Eye (tissue), 1 donor: ENCODE measurements at regions not wholly inside any gene's neighbourhood (a gene's known extent, or its start where the extent isn't known, plus 50 kb on each side); places are given as distances from the start of the nearest gene placed in this dataset.
"Not testable (repeated sequence)": the region's sequence is repeated elsewhere in the genome, so short reads cannot be mapped to it uniquely, and the experiment has no call there.

Experiments used
- DNase-seq: peaks from one replicate; pipeline ENCODE4 v3.0.0-alpha.2; 2015

GRCh38 chr3:177609613-177610012 is 412.3 kb upstream of the TBL1XR1 start:
- no peak for DNase-seq

- no peak for DNase-seq
Observed at GRCh38 chr3:177610262-177610661, 413.0 kb upstream of the TBL1XR1 start.

- peak; percentile 73 for DNase-seq
Observed at GRCh38 chr3:177610686-177611633, 413.7 kb upstream of the TBL1XR1 start.

- no peak for DNase-seq
Observed at GRCh38 chr3:177611752-177612334, 414.6 kb upstream of the TBL1XR1 start.

- DNase-seq: no peak
Observed at GRCh38 chr3:177613901-177614300, 416.6 kb upstream of the TBL1XR1 start.

DNA sequence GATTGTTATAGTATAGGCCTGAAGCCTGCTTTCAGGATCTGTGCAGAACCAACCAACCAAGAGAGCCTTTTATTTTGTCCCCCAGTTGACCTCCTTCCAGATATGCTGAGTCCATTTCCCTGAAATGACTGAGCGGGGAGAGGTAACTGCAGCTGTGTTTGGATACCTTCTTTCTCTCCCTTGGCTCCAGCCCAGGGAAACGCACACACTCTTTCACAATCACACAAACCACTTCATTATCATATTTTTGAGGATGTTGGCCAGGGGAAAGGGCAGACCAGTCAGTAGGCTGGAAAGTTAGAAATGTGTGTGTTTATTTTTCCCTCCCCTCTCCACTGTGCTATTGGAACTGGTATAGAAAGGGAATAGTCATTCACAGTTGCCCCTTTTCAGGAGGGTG is 417.7 kb upstream of the TBL1XR1 start:
- no peak for DNase-seq

- peak; percentile 74 for DNase-seq
Observed at GRCh38 chr3:177618873-177619733, 421.8 kb upstream of the TBL1XR1 start.

GRCh38 chr3:177620073-177620472 is 422.8 kb upstream of the TBL1XR1 start:
- no peak for DNase-seq

- peak; percentile 46 for DNase-seq
Observed at GRCh38 chr3:177622520-177622919, 425.2 kb upstream of the TBL1XR1 start.

DNA sequence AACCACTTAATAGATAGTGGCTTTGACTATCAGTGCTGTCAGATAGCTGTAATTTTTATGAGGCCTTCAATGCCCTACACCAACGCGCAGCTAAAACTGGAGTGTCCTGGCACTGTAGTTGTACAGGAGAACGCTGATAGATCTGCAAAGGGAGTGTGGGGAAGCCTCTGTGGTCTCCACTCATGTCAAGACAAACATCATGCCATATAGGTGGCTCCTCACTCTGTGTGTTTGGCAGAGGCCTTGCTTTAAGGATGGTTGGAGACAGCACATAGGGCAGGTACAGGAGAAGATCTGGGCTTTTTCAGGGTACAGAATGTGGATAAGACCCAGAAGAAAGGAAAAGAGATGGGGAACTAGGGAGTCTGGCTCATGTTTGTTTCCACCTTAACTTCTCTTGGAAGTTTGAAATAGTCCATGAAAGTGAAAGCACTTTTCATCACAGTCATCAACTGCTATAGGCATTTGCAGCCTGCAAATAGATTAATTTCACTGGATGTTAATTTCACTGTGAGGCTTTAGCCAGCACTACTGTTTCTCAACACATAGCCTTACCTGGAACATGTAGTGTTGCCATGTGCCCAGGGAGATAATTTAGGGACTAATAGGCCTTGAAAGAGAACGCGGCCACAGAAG is 425.8 kb upstream of the TBL1XR1 start:
- no peak for DNase-seq

DNA sequence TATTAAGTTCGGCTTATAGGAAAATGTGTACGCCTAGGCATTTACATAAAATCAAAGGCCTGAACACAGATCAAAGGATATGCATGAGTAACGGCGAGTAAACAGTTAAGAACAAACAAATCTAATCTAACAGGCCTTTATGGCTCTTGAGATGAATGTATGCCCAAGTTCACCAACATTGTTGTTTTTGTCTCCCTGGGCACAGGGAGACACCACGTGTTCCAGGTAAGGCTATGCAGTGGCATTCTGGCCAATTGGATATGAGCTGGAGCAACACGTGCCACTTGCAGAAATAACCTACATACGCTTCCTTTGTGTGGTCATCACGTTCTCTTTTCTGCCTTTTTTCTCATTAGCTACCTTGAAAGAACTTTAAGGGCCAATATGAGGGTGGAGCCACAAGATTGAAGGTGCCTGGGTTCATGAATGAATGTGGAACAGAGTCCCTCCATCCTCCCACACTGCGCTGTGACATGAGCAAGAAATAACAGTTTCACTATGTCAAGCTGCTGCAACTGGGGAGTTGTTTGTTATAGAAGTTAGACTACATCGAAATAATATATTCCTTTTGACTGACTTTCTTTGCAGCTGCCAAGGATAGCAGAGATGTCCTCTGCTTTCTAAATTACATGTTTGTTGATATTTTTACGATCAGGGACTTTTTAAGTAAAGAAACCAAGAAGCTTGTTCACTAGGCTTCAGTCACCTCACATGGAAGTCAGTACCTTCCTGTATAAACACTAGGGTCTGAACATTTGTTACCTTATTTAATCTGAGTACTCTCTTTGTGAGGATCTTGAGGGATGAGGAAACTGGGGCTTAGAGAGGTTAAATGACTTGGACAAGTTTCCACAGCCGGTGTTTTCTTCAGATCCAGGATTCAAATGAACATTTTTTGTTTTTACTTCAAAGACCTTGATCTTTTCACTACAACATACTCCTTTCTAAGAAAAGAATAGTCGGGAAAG is 427.5 kb upstream of the TBL1XR1 start:
- DNase-seq: no peak

- DNase-seq: no peak
Observed at GRCh38 chr3:177626045-177626444, 428.8 kb upstream of the TBL1XR1 start.

DNA sequence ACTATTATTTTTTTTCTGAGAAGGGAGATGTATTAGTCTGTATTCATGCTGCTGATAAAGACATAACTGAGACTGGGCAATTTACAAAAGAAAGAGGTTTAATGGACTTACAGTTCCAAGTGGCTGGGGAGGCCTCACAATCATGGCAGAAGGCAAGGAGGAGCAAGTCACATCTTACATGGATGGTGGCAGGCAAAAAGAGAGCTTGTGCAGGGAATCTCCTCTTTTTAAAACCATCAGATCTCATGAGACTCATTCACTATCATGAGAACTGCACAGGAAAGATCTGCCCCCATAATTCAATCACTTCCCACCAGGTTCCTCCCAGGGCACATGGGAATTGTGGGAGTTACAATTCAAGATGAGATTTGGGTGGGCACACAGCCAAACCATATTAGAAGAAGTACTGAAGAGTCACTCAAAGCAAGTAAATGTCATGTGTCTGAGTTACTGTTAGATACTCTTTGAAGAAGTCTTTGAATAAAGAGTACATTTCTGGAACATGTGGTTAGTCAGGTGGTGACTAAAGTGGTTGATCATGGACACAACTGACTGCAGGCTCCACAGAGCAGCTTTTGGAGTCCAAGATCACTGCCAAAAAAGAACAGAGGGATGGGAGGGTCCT is 430.9 kb upstream of the TBL1XR1 start:
- not testable (repeated sequence) for DNase-seq

DNA sequence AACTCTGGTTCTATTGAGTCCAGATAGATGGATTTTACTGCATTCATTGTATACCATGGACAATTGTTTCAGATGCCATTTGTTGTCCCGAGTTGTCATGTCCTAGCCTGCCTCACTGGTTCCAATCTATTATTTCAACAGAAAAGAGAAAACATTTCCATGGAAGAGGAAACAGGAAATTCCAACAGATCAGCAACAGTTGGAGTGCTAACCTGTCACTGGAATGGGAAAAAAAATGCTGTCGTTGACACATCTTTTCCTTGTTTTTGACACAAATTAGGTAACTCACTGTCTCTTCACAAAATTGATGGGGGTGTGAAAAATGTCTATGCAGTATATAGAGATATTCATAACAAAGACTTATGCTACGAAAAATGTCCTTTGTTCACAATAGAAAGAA is 432.0 kb upstream of the TBL1XR1 start:
- no peak for DNase-seq

GRCh38 chr3:177633671-177634207 is 436.5 kb upstream of the TBL1XR1 start:
- no peak for DNase-seq

- DNase-seq: not testable (repeated sequence)
Observed at GRCh38 chr3:177635601-177636106, 438.4 kb upstream of the TBL1XR1 start.

DNA sequence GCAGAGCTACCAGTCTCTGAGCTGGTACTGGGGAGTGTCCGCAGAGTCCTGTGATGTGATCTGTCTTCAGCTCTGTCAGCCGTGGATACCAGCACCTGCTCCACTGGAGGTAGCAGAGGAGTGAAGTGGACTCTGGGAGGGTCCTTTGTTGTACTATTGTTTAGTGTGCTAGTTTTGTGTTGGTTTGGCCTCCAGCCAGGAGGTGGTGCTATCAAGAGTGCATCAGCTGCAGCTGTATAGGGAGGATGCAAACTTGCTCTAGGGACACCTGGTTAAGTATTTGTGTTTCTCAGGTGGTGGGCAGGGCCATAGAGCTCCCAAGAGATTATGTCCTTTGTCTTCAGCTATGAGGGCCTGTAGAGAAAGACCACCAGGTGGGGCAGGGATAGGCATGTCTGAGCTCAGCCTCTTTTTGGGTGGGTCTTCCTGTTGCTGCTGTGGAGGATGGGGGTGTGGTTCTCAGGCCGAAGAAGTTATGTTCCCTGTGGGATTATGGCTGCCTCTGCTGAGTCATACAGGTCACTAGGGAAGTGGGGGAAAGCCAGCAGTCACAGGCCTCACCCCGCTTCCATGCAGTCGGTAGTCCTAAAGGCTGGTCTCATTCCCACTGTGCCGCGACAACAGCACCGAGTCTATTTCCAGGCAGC is 443.2 kb upstream of the TBL1XR1 start:
- no peak for DNase-seq

GRCh38 chr3:177641206-177641605 is 443.9 kb upstream of the TBL1XR1 start:
- no peak for DNase-seq

DNA sequence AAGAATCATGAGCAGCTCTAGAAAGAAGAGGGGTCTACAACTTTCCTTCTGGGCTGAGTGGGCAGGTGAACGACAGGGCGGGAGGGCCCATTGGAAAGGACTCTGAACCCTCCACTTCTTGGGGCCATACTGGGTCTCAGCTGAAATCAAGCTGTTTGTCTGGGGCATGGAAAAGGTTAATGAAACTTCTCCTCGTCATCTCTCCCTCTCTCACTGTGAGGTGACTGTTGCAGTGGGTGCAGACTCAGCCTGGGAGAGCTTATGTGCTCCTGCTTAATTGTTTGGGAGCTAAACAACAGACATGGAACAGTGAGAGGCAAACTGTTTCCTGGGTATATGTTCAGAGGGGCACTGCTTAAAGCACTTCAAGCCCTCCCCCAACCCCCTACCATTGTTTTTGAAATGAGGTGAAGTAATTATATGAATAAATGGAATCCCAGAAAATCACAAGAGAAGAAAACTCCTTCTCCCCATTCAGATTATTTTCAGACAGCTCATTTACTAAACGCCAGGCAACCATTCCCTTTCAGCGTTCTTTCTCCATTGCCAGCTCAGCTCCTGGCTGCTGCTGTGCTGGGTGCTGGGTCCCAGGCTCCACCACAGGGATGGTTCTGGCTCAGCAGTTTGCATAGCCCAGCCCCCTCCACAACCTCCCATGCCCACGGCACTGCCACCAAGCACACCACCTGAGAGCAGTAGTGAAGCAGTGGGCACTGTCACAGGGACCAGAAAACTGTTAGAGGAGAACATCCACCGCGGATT is 444.9 kb upstream of the TBL1XR1 start:
- DNase-seq: no peak
